A673 (cell line): ENCODE measurements at regions not wholly inside any gene's neighbourhood (a gene's known extent, or its start where the extent isn't known, plus 50 kb on each side); places are given as distances from the start of the nearest gene placed in this dataset.

Experiments
- BruUV-seq: library from RNA; stranded (reverse); fragments of 400-500 nt; replicated peaks from 2 replicates; lab custom pipeline; 2021; lab: Mats Ljungman, UMichigan
- CTCF ChIA-PET: fragments of 300-600 bp; sonication (Branson Sonifier 250); formaldehyde crosslinking; loops from one replicate; lab custom pipeline; 2022; ENCODE audit warnings: antibody characterized with exemption; lab: Charles Lee
- POLR2A ChIA-PET: fragments of 300-600 bp; sonication (Branson Sonifier 250); formaldehyde crosslinking; loops from one replicate; lab custom pipeline; 2022; ENCODE audit warnings: antibody characterized with exemption; ENCODE audit not compliant: low non-redundant PET; lab: Charles Lee
- DNase-seq: peaks from one replicate; pipeline ENCODE4 v3.0.0-alpha.2; 2015; ENCODE audit warnings: low spot score
- H3K27ac ChIP-seq: fragments of 200-600 bp; sonication (generic); 2 replicates; pipeline ENCODE4 v1.5.1; 2016; ENCODE audit warnings: mixed run types, low read depth, mild to moderate bottlenecking, mixed read lengths, antibody characterized with exemption, low read length; ENCODE audit not compliant: poor library complexity, severe bottlenecking
- H3K27me3 ChIP-seq: fragments of 200-600 bp; sonication (generic); replicated peaks from 2 replicates; pipeline ENCODE4 v1.6.1; 2017; ENCODE audit warnings: mixed run types, low read depth, mild to moderate bottlenecking, mixed read lengths, antibody characterized with exemption, low read length; ENCODE audit not compliant: insufficient read depth, poor library complexity
- H3K36me3 ChIP-seq: fragments of 200-600 bp; sonication (generic); 2 replicates; pipeline ENCODE4 v1.6.1; 2016; ENCODE audit warnings: mixed run types, mild to moderate bottlenecking, mixed read lengths, antibody characterized with exemption, low read length; ENCODE audit not compliant: insufficient read depth, poor library complexity, severe bottlenecking
- H3K4me1 ChIP-seq: fragments of 200-600 bp; sonication (generic); 2 replicates; pipeline ENCODE4 v1.6.1; 2017; ENCODE audit warnings: mixed run types, mild to moderate bottlenecking, mixed read lengths, antibody characterized with exemption, low read length; ENCODE audit not compliant: insufficient read depth, poor library complexity, severe bottlenecking
- H3K4me3 ChIP-seq: fragments of 200-600 bp; sonication (generic); 2 replicates; pipeline ENCODE4 v1.5.1; 2016; ENCODE audit warnings: low read depth, mixed run types, mild to moderate bottlenecking, mixed read lengths, low read length; ENCODE audit not compliant: poor library complexity, severe bottlenecking
- H3K9me3 ChIP-seq: fragments of 200-600 bp; sonication (generic); 2 replicates; pipeline ENCODE4 v1.6.1; 2016; ENCODE audit warnings: mixed run types, low read depth, mild to moderate bottlenecking, mixed read lengths, antibody characterized with exemption, low read length; ENCODE audit not compliant: poor library complexity, severe bottlenecking
- CTCF ChIP-seq: fragments of 300-800, 200-600 bp; sonication (generic); conservative IDR thresholded peaks from 2 replicates; pipeline ENCODE4 v1.5.1; 2017; ENCODE audit warnings: low read depth, mild to moderate bottlenecking, antibody characterized with exemption, low read length, moderate library complexity, mixed read lengths
- EZH2 ChIP-seq: fragments of 200-600 bp; sonication (generic); IDR thresholded peaks from 2 replicates; pipeline ENCODE4 v1.6.1; 2017; ENCODE audit warnings: borderline replicate concordance, low read depth, mild to moderate bottlenecking, mixed read lengths, antibody characterized with exemption, low read length; ENCODE audit not compliant: poor library complexity, severe bottlenecking
- intact Hi-C: fragments of 100-400 bp; cut with micrococcal nuclease; formaldehyde crosslinking; loops from one replicate; pipeline ENCODE4 v1.10.0; 2022; ENCODE audit not compliant: unreplicated experiment

GRCh38 chr22:22424956-22425355, 83.6 kb downstream of the ZNF280B start:
- H3K27ac ChIP-seq, result no peak overlapping the region
- no peak overlapping the region for H3K4me3 ChIP-seq
- no peaks in the 10 kb centered on the region for H3K4me1 ChIP-seq
- ChIA-PET POLR2A (no interaction called here), CTCF (no interaction called here)
- intact Hi-C loops, result no loop called here
- BruUV-seq, result no TSS peak
- DNase-seq, result no peak
- H3K27me3 ChIP-seq, result peaks cover 40% of the 10 kb centered on the region
- TF ChIP-seq EZH2 (no peak), CTCF (no peak)
- no peaks in the 10 kb centered on the region for H3K9me3 ChIP-seq
- no peaks in the 10 kb centered on the region for H3K36me3 ChIP-seq

GRCh38 chr22:22425356-22425755, 83.2 kb downstream of the ZNF280B start:
- no TSS peak for BruUV-seq
- peaks cover 36% of the 10 kb centered on the region for H3K27me3 ChIP-seq

GRCh38 chr22:22425783-22426624, 82.5 kb downstream of the ZNF280B start:
- H3K4me1 ChIP-seq, result no peaks in the 10 kb centered on the region
- no peak overlapping the region for H3K4me3 ChIP-seq
- no peak for DNase-seq
- H3K36me3 ChIP-seq, result no peaks in the 10 kb centered on the region
- H3K27ac ChIP-seq, result no peak overlapping the region
- no peak for TF ChIP-seq EZH2
- no peak for TF ChIP-seq CTCF
- POLR2A ChIA-PET, result no interaction called here
- CTCF ChIA-PET, result no interaction called here
- intact Hi-C loops, result no loop called here
- peaks cover 29% of the 10 kb centered on the region for H3K27me3 ChIP-seq
- no TSS peak for BruUV-seq
- H3K9me3 ChIP-seq, result no peaks in the 10 kb centered on the region

More at GRCh38 chr22:22425356-22425755, 83.2 kb downstream of the ZNF280B start:
- H3K9me3 ChIP-seq, result no peaks in the 10 kb centered on the region
- ChIA-PET CTCF (no interaction called here), POLR2A (no interaction called here)
- H3K4me3 ChIP-seq, result no peak overlapping the region
- intact Hi-C loops, result no loop called here
- no peaks in the 10 kb centered on the region for H3K36me3 ChIP-seq
- no peaks in the 10 kb centered on the region for H3K4me1 ChIP-seq
- no peak overlapping the region for H3K27ac ChIP-seq
- no peak for TF ChIP-seq CTCF
- TF ChIP-seq EZH2, result no peak
- no peak for DNase-seq
